HG03196 (cell line): ENCODE measurements at regions not wholly inside any gene's neighbourhood (a gene's known extent, or its start where the extent isn't known, plus 50 kb on each side); places are given as distances from the start of the nearest gene placed in this dataset.

Experiments used
- ATAC-seq: cut with Tn5 transposase; IDR thresholded peaks from one replicate; pipeline ENCODE4 v1.9.1; 2021; ENCODE audit not compliant: unreplicated experiment

- no peak for ATAC-seq
Measured at GRCh38 chr17:77869041-77869599, 89.4 kb upstream of the TNRC6C start.

DNA sequence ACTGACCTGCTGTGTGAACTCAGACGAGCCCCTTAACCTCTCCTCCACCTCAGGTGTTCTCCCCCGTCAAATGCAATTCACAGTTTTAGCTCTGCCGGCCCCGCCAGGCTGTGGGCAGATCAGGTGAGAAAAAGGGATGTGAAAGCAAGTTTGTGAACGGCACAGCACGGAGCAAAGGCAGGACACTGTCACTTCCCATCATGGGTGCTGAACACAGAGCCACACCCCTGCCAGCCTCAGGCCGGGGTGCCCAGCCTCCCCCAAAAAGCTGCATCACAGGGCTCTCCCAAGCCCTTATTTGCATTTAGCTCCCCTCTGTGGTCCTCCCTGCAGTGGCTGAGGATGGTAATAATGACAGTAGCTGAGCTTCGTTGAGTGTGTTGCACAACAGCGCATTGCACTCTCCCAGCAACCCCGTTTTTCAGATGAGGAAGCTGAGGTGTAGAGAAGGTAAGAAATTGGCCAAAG, 88.8 kb upstream of the TNRC6C start:
- peak; percentile 85 for ATAC-seq

DNA sequence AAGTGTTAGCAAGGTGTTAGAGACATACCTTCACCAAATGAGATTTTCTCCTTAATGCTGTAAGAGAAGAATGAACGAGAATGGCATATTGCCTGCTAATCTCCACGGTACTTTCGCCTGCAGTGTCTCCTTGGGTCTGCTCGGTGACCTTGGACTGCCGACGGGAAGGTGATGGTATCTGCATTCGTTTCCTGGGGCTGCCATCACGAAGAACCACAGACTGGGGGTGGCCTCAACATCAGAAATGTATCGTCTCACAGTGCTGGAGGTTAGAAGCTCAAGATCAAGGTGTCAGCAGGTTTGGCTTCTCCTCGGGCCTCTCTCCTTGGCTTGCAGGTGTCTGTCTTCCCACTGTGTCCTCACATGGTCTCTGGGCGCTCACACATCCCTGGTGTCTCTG, 86.3 kb upstream of the TNRC6C start:
- no peak for ATAC-seq

DNA sequence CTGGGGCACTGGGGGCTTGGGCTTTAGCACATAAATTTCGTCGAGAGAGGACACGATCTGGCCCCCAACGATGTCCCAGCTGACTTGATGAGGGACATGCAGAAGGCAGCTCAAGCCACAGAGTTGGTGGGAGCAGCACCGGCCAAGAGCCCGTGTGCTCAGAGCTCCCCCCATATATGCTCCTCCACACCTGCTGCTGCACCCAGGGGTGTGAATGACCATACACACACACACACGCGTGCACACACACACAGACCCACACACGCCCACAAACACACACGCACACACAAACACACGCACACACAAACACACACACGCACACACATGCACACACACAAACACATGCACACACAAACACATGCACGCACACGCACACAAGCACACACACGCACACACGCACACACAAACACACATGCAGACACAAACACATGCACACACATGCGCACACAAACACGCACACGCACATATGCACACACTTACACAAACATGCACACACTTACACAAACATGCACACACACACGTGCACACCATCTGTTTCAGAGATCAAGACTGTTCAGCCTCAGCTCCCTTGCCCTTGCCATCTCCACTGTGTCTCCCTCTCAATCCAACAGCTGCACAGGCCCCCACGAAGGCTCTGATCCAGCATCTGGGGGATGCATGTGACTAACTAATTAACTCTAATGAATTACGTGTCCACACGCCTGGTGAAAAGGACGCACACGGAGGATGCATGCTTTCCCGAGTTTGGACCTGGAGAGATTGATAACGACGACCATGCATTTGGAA, 85.6 kb upstream of the TNRC6C start:
- no peak for ATAC-seq

DNA sequence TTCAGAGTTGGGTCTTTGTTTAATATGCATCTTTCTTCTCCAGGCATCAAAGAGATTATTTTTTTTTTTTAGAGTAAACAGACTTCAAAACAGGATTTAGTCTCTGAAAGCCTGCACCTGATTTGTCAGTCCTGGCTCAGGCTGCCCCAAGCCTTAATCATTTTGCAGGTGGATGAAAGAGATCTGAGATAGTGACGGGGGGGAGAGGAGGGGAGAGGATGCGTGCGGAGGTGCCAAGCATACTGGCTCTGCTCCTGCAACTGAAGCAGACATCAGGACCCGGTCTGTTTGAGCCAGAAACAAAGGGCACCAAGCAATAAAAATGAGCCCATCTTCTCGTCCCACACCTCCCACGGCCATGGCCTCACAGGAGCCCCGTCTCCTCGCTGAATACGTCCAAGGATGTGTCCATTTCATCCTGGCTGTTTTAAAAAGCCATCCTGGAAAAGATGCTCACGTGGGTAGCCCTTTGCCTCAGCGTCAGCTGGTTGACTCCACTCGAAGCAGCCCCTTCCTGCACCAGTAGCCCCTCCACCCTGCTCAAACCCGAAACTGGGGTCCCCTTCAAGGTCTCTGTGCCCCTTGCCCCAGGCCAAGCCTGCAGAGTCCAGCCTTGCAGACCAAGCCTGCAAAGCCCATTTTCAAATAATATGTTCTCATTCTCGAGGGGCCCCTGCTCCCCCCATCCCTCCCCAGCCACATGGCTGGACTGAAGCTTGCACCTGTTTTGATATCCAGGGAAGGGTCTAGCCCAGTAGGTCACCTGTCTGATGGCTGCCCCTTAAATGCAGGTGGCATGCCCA, 84.8 kb upstream of the TNRC6C start:
- no peak for ATAC-seq

GRCh38 chr17:77874303-77875050, 84.0 kb upstream of the TNRC6C start:
- ATAC-seq, result no peak

DNA sequence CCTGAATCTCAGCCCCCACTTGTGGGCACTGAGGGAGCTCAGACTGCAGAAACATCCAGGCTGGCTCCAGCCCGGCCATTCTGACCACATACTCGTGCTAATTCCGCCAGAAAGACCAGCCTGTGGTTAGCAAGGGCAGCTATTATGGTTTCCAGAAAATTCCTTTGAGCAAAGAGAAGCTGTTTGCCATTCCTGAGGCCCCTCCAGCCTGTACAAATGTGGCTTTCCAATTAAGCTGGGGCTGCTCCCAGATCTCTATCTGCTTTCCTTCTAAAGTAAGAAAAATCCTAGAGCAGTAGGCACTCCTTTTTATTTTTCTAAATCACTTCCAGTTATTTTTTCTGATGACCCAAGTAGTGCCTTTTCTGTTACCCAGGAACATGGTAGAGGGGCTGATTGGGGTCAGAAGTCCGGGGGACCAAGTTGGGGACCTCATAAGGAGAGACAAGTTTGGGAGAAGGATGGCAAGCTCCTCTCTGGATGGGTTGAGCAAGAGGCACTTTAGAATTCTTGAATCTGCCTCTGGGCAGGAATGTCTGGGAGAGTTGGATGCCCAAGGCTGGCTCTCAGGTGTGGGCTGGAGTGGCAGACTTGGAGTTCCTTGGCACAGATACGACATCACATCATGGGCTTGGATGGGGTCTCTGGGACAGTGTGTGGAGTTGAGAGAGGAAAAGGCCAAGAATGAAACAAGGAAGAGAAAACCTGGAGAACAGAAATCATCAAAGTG, 83.3 kb upstream of the TNRC6C start:
- no peak for ATAC-seq

DNA sequence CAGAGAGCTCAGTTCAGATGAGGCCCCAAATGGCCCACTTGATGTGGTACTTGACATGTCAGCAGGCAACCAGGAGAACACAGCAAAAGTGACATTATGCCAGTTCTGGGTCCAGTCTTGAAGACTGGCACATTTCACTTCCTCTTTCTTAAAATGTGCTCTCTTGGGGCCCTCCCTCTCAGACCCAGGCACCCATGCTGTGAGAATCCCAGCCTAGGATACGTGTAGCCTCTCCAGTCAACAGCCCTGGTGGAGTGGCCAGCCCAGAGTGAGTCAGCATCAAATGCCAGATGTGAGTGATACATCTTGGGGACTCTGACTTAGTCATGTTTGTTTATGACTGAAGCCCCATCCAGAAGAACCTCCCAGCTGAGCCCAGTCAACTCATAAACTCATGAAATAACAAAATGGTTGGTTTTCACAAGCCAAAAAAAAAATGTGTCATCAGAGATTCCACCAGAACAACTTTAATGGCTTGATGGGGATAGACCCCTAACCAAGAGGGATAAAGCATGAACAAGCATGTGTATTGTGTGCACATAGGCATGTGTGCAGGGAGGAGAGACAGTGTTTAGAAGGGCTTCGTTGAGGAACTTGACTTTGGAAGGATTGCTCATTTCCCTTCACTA, 82.5 kb upstream of the TNRC6C start:
- no peak for ATAC-seq

DNA sequence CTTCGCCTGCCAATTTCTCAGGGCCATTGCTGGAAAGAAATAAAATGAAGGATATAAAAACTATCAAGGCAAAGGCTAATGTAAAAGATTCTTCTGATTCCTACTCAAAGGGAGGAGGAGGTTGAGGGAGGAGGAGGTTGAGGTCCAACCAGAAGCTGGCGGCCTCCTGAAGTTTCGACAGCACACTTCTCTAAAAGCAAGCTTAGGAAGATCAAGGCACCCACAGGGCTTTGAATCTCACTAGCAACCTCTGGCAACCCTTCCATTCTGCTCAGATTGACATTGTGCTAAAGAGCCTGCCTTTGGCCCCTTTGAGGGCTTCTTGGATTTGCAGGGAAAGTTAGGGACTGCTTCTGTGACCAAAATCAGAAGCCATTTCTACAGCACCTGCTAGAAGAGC, 81.5 kb upstream of the TNRC6C start:
- no peak for ATAC-seq

DNA sequence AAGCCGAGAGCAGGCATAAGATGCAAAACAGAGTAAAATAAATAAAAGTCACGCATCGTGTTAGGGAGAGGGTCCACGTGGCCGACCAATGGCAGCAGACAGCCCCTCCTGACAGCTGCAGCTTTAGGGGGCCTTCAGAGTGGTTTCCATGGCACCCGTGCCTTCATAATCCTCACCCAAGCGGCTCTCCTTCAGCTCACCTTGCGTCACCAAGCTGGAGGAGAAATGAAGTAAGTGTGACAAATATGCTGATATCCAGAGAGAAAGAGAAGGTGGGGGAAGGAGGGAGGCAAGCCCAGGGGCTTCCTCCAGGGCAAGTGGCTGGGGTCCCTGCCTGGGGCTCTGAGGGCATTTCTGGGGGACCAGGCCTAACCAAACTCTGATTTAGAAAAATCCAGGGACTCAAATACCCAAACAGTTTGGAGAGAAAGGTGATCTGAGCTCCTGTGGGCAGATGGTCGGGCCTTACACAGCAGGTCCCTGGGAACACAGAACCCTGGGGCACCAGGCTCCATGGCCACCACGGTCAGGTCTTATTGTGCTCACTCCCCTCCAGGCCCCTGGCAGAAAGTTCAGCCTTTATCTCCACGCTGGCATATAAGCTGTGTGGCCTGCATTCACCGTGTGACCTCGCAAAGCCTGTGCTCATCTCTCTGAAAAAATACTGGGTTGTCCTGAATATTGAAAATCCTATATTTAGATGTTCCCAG, 80.7 kb upstream of the TNRC6C start:
- no peak for ATAC-seq

DNA sequence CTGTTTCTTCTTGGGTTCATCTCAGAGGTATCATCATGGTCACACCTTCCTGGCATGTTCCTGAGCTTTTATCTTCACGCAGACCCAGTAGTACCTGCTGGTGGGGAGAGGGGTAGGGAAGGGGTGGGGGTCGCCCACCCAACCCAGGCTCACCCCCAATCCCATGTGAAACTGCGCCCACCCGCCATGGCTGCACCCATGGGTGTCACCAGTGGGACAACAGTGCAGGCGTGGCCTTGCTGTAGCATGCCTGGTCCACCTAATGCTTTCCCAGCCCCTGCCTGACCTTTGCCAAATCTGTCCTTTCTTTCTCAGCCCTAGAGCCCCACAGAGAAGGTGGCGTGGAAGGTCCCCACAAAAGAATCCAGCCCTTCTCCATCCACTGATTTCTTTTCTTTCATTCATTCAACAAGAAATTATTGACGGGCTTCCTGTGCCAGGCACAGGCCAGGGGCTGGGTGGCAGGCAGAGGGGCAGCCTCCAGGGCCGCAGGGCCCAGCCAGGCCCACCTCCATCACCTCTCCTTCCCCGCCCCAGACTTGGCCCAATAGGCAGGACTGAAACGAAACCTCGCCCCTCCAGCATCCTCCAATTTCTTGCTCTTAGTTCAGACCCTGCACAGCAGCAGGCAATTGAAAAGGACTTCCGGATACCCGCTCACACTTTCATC, 79.1 kb upstream of the TNRC6C start:
- ATAC-seq, result no peak

GRCh38 chr17:77879896-77880280, 78.6 kb upstream of the TNRC6C start:
- no peak for ATAC-seq

DNA sequence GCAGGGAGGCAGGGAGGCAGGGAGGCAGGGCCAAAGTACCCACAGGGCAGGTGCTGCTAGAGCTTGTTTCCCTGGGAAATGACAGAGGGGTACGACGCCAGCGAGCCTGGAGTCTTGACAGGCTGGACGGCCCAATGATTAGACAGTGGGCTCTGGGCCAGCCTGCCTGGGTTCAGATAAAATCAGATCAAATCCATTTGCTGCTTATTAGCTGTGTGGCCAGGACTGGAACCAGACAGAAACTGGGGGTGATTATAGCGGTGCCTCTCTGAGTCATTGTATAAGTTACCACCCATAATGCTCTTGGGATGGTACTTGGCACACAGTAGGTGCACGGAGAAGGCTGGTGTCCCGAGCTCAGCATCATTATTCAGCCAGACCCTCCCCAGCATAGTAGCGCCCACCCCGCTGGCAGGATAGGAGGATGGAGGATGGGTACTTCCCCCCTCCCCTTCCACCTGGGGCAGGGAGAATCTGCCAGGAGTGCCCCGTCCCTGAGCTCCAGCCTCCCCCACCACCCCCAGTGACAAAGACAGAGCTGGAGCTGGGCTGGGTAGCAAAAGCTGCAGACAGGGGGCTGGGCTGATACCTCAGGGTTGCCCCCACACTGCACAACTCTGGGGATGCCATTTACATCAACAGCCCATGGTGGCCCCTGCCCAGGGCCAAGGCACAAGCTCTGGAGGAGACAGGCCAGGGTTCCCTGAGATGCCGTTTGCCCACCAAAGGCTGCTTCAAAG, 77.6 kb upstream of the TNRC6C start:
- ATAC-seq, result no peak

GRCh38 chr17:77881545-77881944, 77.0 kb upstream of the TNRC6C start:
- ATAC-seq, result peak; percentile 80

GRCh38 chr17:77882040-77882439, 76.5 kb upstream of the TNRC6C start:
- peak; percentile 3 for ATAC-seq

GRCh38 chr17:77882481-77883212, 75.9 kb upstream of the TNRC6C start:
- peak; percentile 39 for ATAC-seq

GRCh38 chr17:77883213-77883650, 75.3 kb upstream of the TNRC6C start:
- no peak for ATAC-seq

DNA sequence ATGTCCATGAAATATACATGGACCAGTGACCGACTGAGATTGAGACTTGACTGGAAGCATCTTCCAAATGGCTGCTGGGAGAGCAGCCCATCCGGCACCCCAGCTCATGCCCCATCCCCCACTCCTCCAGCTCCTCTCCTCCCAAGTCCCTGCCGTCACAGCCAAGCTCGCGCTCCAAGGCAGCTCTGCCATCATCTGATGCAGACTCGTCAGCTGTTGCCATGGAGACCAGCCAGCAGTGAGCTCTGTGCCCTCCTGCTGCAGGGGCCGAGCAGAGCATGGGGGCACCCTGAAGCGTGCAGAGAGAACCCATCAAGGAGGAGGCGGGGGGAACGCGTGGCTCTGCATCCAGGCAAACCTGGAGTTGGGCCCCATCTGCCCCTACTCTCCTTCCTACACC, 74.5 kb upstream of the TNRC6C start:
- ATAC-seq, result no peak
